Activated T-cell treated with anti-CD3 and anti-CD28 coated beads, Interleukin-2, amount 50 U/mL, for 1 hour (primary cell): ENCODE measurements at regions not wholly inside any gene's neighbourhood (a gene's known extent, or its start where the extent isn't known, plus 50 kb on each side); places are given as distances from the start of the nearest gene placed in this dataset.
"Not testable (repeated sequence)": the region's sequence is repeated elsewhere in the genome, so short reads cannot be mapped to it uniquely, and the experiment has no call there.

Experiments
- DNase-seq: peaks from one replicate; pipeline ENCODE4 v3.0.0-alpha.2; 2020

- DNase-seq: no peak
Measured at GRCh38 chr17:14753383-14753782, 452.5 kb downstream of the HS3ST3B1 start.

GRCh38 chr17:14752011-14752410 is 451.1 kb downstream of the HS3ST3B1 start:
- no peak for DNase-seq

- no peak for DNase-seq
Measured at GRCh38 chr17:14750866-14751265, 450.0 kb downstream of the HS3ST3B1 start.

- no peak for DNase-seq
Measured at GRCh38 chr17:14749269-14749668, 448.4 kb downstream of the HS3ST3B1 start.

GRCh38 chr17:14748036-14748710 is 447.3 kb downstream of the HS3ST3B1 start:
- no peak for DNase-seq

GRCh38 chr17:14747603-14747950 is 446.7 kb downstream of the HS3ST3B1 start:
- no peak for DNase-seq

- DNase-seq: no peak
Measured at GRCh38 chr17:14746822-14747602, 446.1 kb downstream of the HS3ST3B1 start.

GRCh38 chr17:14745541-14745940 is 444.7 kb downstream of the HS3ST3B1 start:
- no peak for DNase-seq

GRCh38 chr17:14744761-14745473 is 444.0 kb downstream of the HS3ST3B1 start:
- DNase-seq: no peak

GRCh38 chr17:14741491-14741890 is 440.6 kb downstream of the HS3ST3B1 start:
- no peak for DNase-seq

GRCh38 chr17:14739656-14740431 is 439.0 kb downstream of the HS3ST3B1 start:
- no peak for DNase-seq

GRCh38 chr17:14738652-14738988 is 437.7 kb downstream of the HS3ST3B1 start:
- no peak for DNase-seq

- no peak for DNase-seq
Measured at GRCh38 chr17:14737984-14738651, 437.2 kb downstream of the HS3ST3B1 start.

GRCh38 chr17:14736631-14737030 is 435.8 kb downstream of the HS3ST3B1 start:
- no peak for DNase-seq

GRCh38 chr17:14733376-14733775 is 432.5 kb downstream of the HS3ST3B1 start:
- no peak for DNase-seq

GRCh38 chr17:14732211-14732610 is 431.3 kb downstream of the HS3ST3B1 start:
- no peak for DNase-seq

GRCh38 chr17:14731591-14731990 is 430.7 kb downstream of the HS3ST3B1 start:
- no peak for DNase-seq

GRCh38 chr17:14730821-14731220 is 429.9 kb downstream of the HS3ST3B1 start:
- no peak for DNase-seq

- no peak for DNase-seq
Measured at GRCh38 chr17:14725729-14726128, 424.8 kb downstream of the HS3ST3B1 start.

GRCh38 chr17:14724770-14725169 is 423.9 kb downstream of the HS3ST3B1 start:
- no peak for DNase-seq

- DNase-seq: not testable (repeated sequence)
Measured at GRCh38 chr17:14723349-14723748, 422.5 kb downstream of the HS3ST3B1 start.

GRCh38 chr17:14719942-14720341 is 419.1 kb downstream of the HS3ST3B1 start:
- DNase-seq: no peak

GRCh38 chr17:14717859-14718258 is 417.0 kb downstream of the HS3ST3B1 start:
- no peak for DNase-seq
